OCI-LY1 (cell line): ENCODE measurements at regions not wholly inside any gene's neighbourhood (a gene's known extent, or its start where the extent isn't known, plus 50 kb on each side); places are given as distances from the start of the nearest gene placed in this dataset.

Experiments used
- H2AFZ ChIP-seq: fragments of 200-600 bp; sonication (generic), shearing (Covaris generic); 2 replicates; pipeline ENCODE4 v1.6.0; 2014; ENCODE audit warnings: antibody characterized with exemption, mild to moderate bottlenecking, low read length
- H3F3A ChIP-seq: fragments of 200-600 bp; sonication (generic), shearing (Covaris generic); 2 replicates; pipeline ENCODE4 v1.6.0; 2014; ENCODE audit warnings: mild to moderate bottlenecking, antibody characterized with exemption, low read length, moderate library complexity; ENCODE audit not compliant: insufficient read depth
- H3K27ac ChIP-seq: fragments of 200-600 bp; sonication (generic); 2 replicates; pipeline ENCODE4 v1.5.1; 2014; ENCODE audit warnings: low read length, mixed run types, mild to moderate bottlenecking, low read depth; ENCODE audit not compliant: poor library complexity, severe bottlenecking
- H3K27me3 ChIP-seq: fragments of 200-600 bp; sonication (generic); 2 replicates; pipeline ENCODE4 v1.6.0; 2014; ENCODE audit warnings: antibody characterized with exemption, mild to moderate bottlenecking, low read length, moderate library complexity; ENCODE audit not compliant: insufficient read depth
- H3K36me3 ChIP-seq: fragments of 200-600 bp; sonication (generic); 2 replicates; pipeline ENCODE4 v1.6.1; 2014; ENCODE audit warnings: mild to moderate bottlenecking, antibody characterized with exemption, low read length, moderate library complexity, mixed read lengths; ENCODE audit not compliant: insufficient read depth
- H3K4me1 ChIP-seq: fragments of 200-600 bp; sonication (generic); 2 replicates; pipeline ENCODE4 v1.5.1; 2014; ENCODE audit warnings: mild to moderate bottlenecking, low read length, moderate library complexity; ENCODE audit not compliant: insufficient read depth, severe bottlenecking
- H3K4me2 ChIP-seq: fragments of 200-600 bp; sonication (generic), shearing (Covaris generic); 2 replicates; pipeline ENCODE4 v1.6.1; 2014; ENCODE audit warnings: low read length
- H3K4me3 ChIP-seq: fragments of 200-600 bp; sonication (generic); 2 replicates; pipeline ENCODE4 v1.5.1; 2014; ENCODE audit warnings: low read length, low read depth, mild to moderate bottlenecking, mixed read lengths; ENCODE audit not compliant: poor library complexity, severe bottlenecking
- H3K79me2 ChIP-seq: fragments of 200-600 bp; shearing (Covaris generic); 2 replicates; pipeline ENCODE4 v1.6.1; 2016; ENCODE audit warnings: mixed run types, low read length, mixed read lengths; ENCODE audit not compliant: insufficient read depth
- H3K9ac ChIP-seq: fragments of 200-600 bp; sonication (generic), shearing (Covaris generic); 2 replicates; pipeline ENCODE4 v1.6.1; 2014; ENCODE audit warnings: mild to moderate bottlenecking, low read length, mixed read lengths
- H3K9me2 ChIP-seq: fragments of 200-600 bp; sonication (generic), shearing (Covaris generic); 2 replicates; pipeline ENCODE4 v1.6.1; 2014; ENCODE audit warnings: low read depth, mild to moderate bottlenecking, low read length, mixed read lengths
- H3K9me3 ChIP-seq: fragments of 200-600 bp; shearing (Covaris generic); 2 replicates; pipeline ENCODE4 v1.6.1; 2014; ENCODE audit warnings: low read length, mixed read lengths
- H4K20me1 ChIP-seq: fragments of 200-600 bp; sonication (generic), shearing (Covaris generic); 2 replicates; pipeline ENCODE4 v1.6.0; 2016; ENCODE audit warnings: mild to moderate bottlenecking, low read length; ENCODE audit not compliant: insufficient read depth
- CTCF ChIP-seq: fragments of 200-600 bp; sonication (generic), shearing (Covaris generic); IDR thresholded peaks from 2 replicates; pipeline ENCODE4 v1.5.1; 2017; ENCODE audit warnings: mild to moderate bottlenecking, antibody characterized with exemption, low read length, moderate library complexity, mixed read lengths
- EZH2 ChIP-seq: fragments of 200-600 bp; sonication (generic), shearing (Covaris generic); IDR thresholded peaks from 2 replicates; pipeline ENCODE4 v1.8.0; 2017; ENCODE audit warnings: borderline replicate concordance, mixed run types, mild to moderate bottlenecking, antibody characterized with exemption, low read length, moderate library complexity, mixed read lengths

GRCh38 chr4:44984083-44984482 lies 257.7 kb upstream of the GNPDA2 start:
- no peaks in the 10 kb centered on the region for H3F3A ChIP-seq
- H3K9ac ChIP-seq, result no peak overlapping the region
- no peak overlapping the region for H3K4me3 ChIP-seq
- no peak overlapping the region for H2AFZ ChIP-seq
- H3K27me3 ChIP-seq, result no peaks in the 10 kb centered on the region
- H3K9me2 ChIP-seq, result no peaks in the 10 kb centered on the region
- TF ChIP-seq EZH2 (no peak), CTCF (no peak)
- H3K9me3 ChIP-seq, result no peaks in the 10 kb centered on the region
- no peaks in the 10 kb centered on the region for H3K36me3 ChIP-seq
- H3K4me2 ChIP-seq, result no peak overlapping the region
- no peaks in the 10 kb centered on the region for H4K20me1 ChIP-seq
- H3K4me1 ChIP-seq, result no peaks in the 10 kb centered on the region
- H3K79me2 ChIP-seq, result no peaks in the 10 kb centered on the region
- no peak overlapping the region for H3K27ac ChIP-seq

- Histone ChIP-seq H3K79me2 (no peaks in the 10 kb centered on the region), H3F3A (no peaks in the 10 kb centered on the region), H3K9me2 (no peaks in the 10 kb centered on the region), H3K4me2 (no peak overlapping the region), H4K20me1 (no peaks in the 10 kb centered on the region), H3K27me3 (no peaks in the 10 kb centered on the region), H3K4me3 (no peak overlapping the region), H3K9ac (no peak overlapping the region), H3K9me3 (no peaks in the 10 kb centered on the region), H3K4me1 (no peaks in the 10 kb centered on the region), H3K36me3 (no peaks in the 10 kb centered on the region), H3K27ac (no peak overlapping the region), H2AFZ (no peak overlapping the region)
- TF ChIP-seq CTCF, result no peak
- TF ChIP-seq EZH2, result no peak
Observed at GRCh38 chr4:44983083-44983482, 256.7 kb upstream of the GNPDA2 start.

GRCh38 chr4:44978020-44978419 lies 251.7 kb upstream of the GNPDA2 start:
- H3K4me1 ChIP-seq, result no peaks in the 10 kb centered on the region

More at GRCh38 chr4:44978020-44978419, 251.7 kb upstream of the GNPDA2 start:
- Histone ChIP-seq H3K9me3 (no peaks in the 10 kb centered on the region), H3K4me2 (no peak overlapping the region), H3K9ac (no peak overlapping the region), H3K79me2 (no peaks in the 10 kb centered on the region), H2AFZ (no peak overlapping the region), H3K36me3 (no peaks in the 10 kb centered on the region), H4K20me1 (no peaks in the 10 kb centered on the region), H3K27ac (no peak overlapping the region), H3K4me3 (no peak overlapping the region), H3F3A (no peaks in the 10 kb centered on the region), H3K9me2 (no peaks in the 10 kb centered on the region), H3K27me3 (no peaks in the 10 kb centered on the region)
- TF ChIP-seq EZH2, result no peak
- TF ChIP-seq CTCF, result no peak
